HFFc6 (cell line): ENCODE measurements at regions not wholly inside any gene's neighbourhood (a gene's known extent, or its start where the extent isn't known, plus 50 kb on each side); places are given as distances from the start of the nearest gene placed in this dataset.

Source experiments
- DNase-seq: peaks from one replicate; pipeline ENCODE4 v3.0.0-alpha.2; 2018
- H3K27ac Mint-ChIP-seq: 2 replicates; pipeline ENCODE4 v1.8.0; 2020; ENCODE audit warnings: mild to moderate bottlenecking, mixed read lengths
- H3K27me3 Mint-ChIP-seq: 2 replicates; pipeline ENCODE4 v1.8.0; 2021; ENCODE audit warnings: mild to moderate bottlenecking, moderate library complexity, mixed read lengths; ENCODE audit not compliant: insufficient read depth
- H3K36me3 Mint-ChIP-seq: 2 replicates; pipeline ENCODE4 v1.8.0; 2021; ENCODE audit warnings: low read depth, mixed read lengths
- H3K4me1 Mint-ChIP-seq: 2 replicates; pipeline ENCODE4 v1.8.0; 2020; ENCODE audit warnings: low read depth, mixed read lengths
- H3K4me3 Mint-ChIP-seq: 2 replicates; pipeline ENCODE4 v1.8.0; 2020; ENCODE audit warnings: mild to moderate bottlenecking, moderate library complexity, mixed read lengths
- H3K9me3 Mint-ChIP-seq: 2 replicates; pipeline ENCODE4 v1.8.0; 2020; ENCODE audit warnings: mild to moderate bottlenecking, mixed read lengths
- CTCF ChIP-seq: fragments of 200-600 bp; sonication (generic); IDR thresholded peaks from 2 replicates; pipeline ENCODE4 v1.5.0; 2021; ENCODE audit warnings: antibody characterized with exemption, mild to moderate bottlenecking

- Mint-ChIP-seq H3K27me3 (peaks cover 2% of the 10 kb centered on the region), H3K9me3 (no peaks in the 10 kb centered on the region), H3K36me3 (0 out of 2 replicates have a peak, but pooled peaks cover 4% of the 10 kb centered on the region), H3K4me3 (peak overlapping the region; percentile 91), H3K4me1 (peaks cover 60% of the 10 kb centered on the region), H3K27ac (peak overlapping the region; percentile 95)
- no peak for DNase-seq
- no peak for TF ChIP-seq CTCF
Measured at GRCh38 chr1:218499911-218500310, 154.8 kb downstream of the TGFB2 start.

- Mint-ChIP-seq H3K9me3 (no peaks in the 10 kb centered on the region), H3K27me3 (no peaks in the 10 kb centered on the region), H3K4me3 (no peak overlapping the region), H3K4me1 (peaks cover 47% of the 10 kb centered on the region), H3K36me3 (no peaks in the 10 kb centered on the region), H3K27ac (peak overlapping the region; percentile 24; the same call in 1 of the 2 replicates)
- no peak for DNase-seq
- no peak for TF ChIP-seq CTCF
Measured at GRCh38 chr1:218501161-218501560, 156.0 kb downstream of the TGFB2 start.

GRCh38 chr1:218502383-218502782 is 157.2 kb downstream of the TGFB2 start:
- peaks cover 8% of the 10 kb centered on the region for H3K9me3 Mint-ChIP-seq
- no peak overlapping the region for H3K4me3 Mint-ChIP-seq
- H3K36me3 Mint-ChIP-seq, result peaks cover 8% of the 10 kb centered on the region
- H3K27ac Mint-ChIP-seq, result no peak overlapping the region
- TF ChIP-seq CTCF, result no peak
- peaks cover 38% of the 10 kb centered on the region for H3K4me1 Mint-ChIP-seq
- no peaks in the 10 kb centered on the region for H3K27me3 Mint-ChIP-seq
- no peak for DNase-seq

- peaks cover 15% of the 10 kb centered on the region for H3K9me3 Mint-ChIP-seq
- no peak overlapping the region for H3K4me3 Mint-ChIP-seq
- H3K27me3 Mint-ChIP-seq, result no peaks in the 10 kb centered on the region
- no peak overlapping the region for H3K27ac Mint-ChIP-seq
- no peak for TF ChIP-seq CTCF
- H3K36me3 Mint-ChIP-seq, result peaks cover 16% of the 10 kb centered on the region
- DNase-seq, result no peak
- peaks cover 31% of the 10 kb centered on the region for H3K4me1 Mint-ChIP-seq
Measured at GRCh38 chr1:218503102-218503501, 158.0 kb downstream of the TGFB2 start.

- H3K9me3 Mint-ChIP-seq, result peaks cover 24% of the 10 kb centered on the region
- no peak for DNase-seq
- H3K27me3 Mint-ChIP-seq, result no peaks in the 10 kb centered on the region
- no peak for TF ChIP-seq CTCF
- no peak overlapping the region for H3K4me3 Mint-ChIP-seq
- H3K36me3 Mint-ChIP-seq, result peaks cover 22% of the 10 kb centered on the region
- H3K4me1 Mint-ChIP-seq, result no peaks in the 10 kb centered on the region
- no peak overlapping the region for H3K27ac Mint-ChIP-seq
Measured at GRCh38 chr1:218507355-218508002, 162.3 kb downstream of the TGFB2 start.
